Astrocyte (in vitro differentiated cells and primary cell): ENCODE measurements at regions not wholly inside any gene's neighbourhood (a gene's known extent, or its start where the extent isn't known, plus 50 kb on each side); places are given as distances from the start of the nearest gene placed in this dataset.

ENCODE experiments used
- CTCF ChIP-seq: IDR thresholded peaks from 2 replicates; pipeline ENCODE4 v1.5.1; 2011; ENCODE audit warnings: low read depth, mild to moderate bottlenecking, inconsistent platforms, low read length, moderate library complexity; ENCODE audit not compliant: insufficient read depth
- EZH2 ChIP-seq: IDR thresholded peaks from 2 replicates; pipeline ENCODE4 v1.6.1; 2012; ENCODE audit warnings: mild to moderate bottlenecking, low read length, inconsistent platforms; ENCODE audit not compliant: insufficient read depth

GRCh38 chr6:86822747-86823146, 114.6 kb upstream of the HTR1E start:
- no peak for TF ChIP-seq CTCF
- no peak for TF ChIP-seq EZH2
